ENCODE measurements at regions not wholly inside any gene's neighbourhood (a gene's known extent, or its start where the extent isn't known, plus 50 kb on each side); places are given as distances from the start of the nearest gene placed in this dataset.

GRCh38 chr10:2196272-2196671 is 458.9 kb upstream of the ADARB2 start:
- TF ChIP-seq CTCF (IDR thresholded peaks at IDR 0.05): no peak
- TF ChIP-seq POLR2A (IDR thresholded peaks at IDR 0.05): no peak
